HepG2 (cell line): ENCODE measurements at regions not wholly inside any gene's neighbourhood (a gene's known extent, or its start where the extent isn't known, plus 50 kb on each side); places are given as distances from the start of the nearest gene placed in this dataset.

Experiments used
- ARHGAP35 ChIP-seq: sonication (generic); formaldehyde crosslinking; IDR thresholded peaks from 2 replicates; pipeline ENCODE4 v1.9.0; 2022; ENCODE audit warnings: mild to moderate bottlenecking, inconsistent platforms, moderate library complexity, missing genetic modification reagents, borderline replicate concordance
- TF ChIP-seq, protein P1 (sequence below): sonication (generic); formaldehyde crosslinking; IDR thresholded peaks from 2 replicates; pipeline ENCODE4 v1.5.0; 2020; ENCODE audit warnings: mild to moderate bottlenecking, missing genetic modification reagents, moderate library complexity
- TF ChIP-seq, protein P2 (sequence below): fragments of 450-650 bp; IDR thresholded peaks from 2 replicates; pipeline ENCODE4 v1.6.1; 2017; ENCODE audit warnings: mild to moderate bottlenecking

DNA sequence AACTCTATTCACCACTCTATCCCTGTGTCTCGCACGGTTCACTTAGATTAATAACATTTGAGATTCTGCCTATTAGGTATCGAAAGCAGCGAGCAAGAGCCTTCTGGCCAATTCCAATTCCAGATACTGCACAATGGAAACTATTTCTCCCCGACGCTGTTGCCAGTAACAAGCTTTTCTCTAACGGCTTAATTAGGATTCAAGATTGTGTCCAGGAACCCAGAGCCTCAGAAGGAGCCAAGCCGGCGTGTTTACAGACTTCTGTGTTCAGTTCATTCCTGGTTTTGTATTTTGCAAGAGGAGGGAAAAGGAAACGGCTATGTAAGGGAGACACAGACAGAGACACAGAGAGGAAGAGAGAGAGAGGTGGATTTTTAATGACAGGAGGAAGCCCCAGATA lies 185.6 kb downstream of the DICER1 start:
- no peak for TF ChIP-seq ARHGAP35 (CRISPR knock-in tag)
- TF ChIP-seq, protein P1, sequence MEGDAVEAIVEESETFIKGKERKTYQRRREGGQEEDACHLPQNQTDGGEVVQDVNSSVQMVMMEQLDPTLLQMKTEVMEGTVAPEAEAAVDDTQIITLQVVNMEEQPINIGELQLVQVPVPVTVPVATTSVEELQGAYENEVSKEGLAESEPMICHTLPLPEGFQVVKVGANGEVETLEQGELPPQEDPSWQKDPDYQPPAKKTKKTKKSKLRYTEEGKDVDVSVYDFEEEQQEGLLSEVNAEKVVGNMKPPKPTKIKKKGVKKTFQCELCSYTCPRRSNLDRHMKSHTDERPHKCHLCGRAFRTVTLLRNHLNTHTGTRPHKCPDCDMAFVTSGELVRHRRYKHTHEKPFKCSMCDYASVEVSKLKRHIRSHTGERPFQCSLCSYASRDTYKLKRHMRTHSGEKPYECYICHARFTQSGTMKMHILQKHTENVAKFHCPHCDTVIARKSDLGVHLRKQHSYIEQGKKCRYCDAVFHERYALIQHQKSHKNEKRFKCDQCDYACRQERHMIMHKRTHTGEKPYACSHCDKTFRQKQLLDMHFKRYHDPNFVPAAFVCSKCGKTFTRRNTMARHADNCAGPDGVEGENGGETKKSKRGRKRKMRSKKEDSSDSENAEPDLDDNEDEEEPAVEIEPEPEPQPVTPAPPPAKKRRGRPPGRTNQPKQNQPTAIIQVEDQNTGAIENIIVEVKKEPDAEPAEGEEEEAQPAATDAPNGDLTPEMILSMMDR (CRISPR knock-in tag): no peak
- TF ChIP-seq, protein P2, sequence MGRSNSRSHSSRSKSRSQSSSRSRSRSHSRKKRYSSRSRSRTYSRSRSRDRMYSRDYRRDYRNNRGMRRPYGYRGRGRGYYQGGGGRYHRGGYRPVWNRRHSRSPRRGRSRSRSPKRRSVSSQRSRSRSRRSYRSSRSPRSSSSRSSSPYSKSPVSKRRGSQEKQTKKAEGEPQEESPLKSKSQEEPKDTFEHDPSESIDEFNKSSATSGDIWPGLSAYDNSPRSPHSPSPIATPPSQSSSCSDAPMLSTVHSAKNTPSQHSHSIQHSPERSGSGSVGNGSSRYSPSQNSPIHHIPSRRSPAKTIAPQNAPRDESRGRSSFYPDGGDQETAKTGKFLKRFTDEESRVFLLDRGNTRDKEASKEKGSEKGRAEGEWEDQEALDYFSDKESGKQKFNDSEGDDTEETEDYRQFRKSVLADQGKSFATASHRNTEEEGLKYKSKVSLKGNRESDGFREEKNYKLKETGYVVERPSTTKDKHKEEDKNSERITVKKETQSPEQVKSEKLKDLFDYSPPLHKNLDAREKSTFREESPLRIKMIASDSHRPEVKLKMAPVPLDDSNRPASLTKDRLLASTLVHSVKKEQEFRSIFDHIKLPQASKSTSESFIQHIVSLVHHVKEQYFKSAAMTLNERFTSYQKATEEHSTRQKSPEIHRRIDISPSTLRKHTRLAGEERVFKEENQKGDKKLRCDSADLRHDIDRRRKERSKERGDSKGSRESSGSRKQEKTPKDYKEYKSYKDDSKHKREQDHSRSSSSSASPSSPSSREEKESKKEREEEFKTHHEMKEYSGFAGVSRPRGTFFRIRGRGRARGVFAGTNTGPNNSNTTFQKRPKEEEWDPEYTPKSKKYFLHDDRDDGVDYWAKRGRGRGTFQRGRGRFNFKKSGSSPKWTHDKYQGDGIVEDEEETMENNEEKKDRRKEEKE: no peak
